NCI-H524 (cell line): ENCODE measurements at regions not wholly inside any gene's neighbourhood (a gene's known extent, or its start where the extent isn't known, plus 50 kb on each side); places are given as distances from the start of the nearest gene placed in this dataset.
"Not testable (repeated sequence)": the region's sequence is repeated elsewhere in the genome, so short reads cannot be mapped to it uniquely, and the experiment has no call there.

ENCODE experiments used
- DNase-seq, 2 experiments: peaks; one replicate each; lab custom pipeline; 2025; lab: John Stamatoyannopoulos, UW

- no peak for DNase-seq
Measured at GRCh38 chr19:7400815-7401214, 52.1 kb downstream of the ARHGEF18 start.

GRCh38 chr19:7401694-7402093 is 53.0 kb downstream of the ARHGEF18 start:
- DNase-seq: no peak

GRCh38 chr19:7405482-7405881 is 56.7 kb downstream of the ARHGEF18 start:
- not testable (repeated sequence) for DNase-seq

- no peak for DNase-seq
Measured at GRCh38 chr19:7408251-7408650, 59.5 kb downstream of the ARHGEF18 start.

GRCh38 chr19:7410946-7411345 is 62.2 kb downstream of the ARHGEF18 start:
- DNase-seq: no peak

GRCh38 chr19:7413629-7414028 is 64.9 kb downstream of the ARHGEF18 start:
- DNase-seq: no peak

GRCh38 chr19:7415163-7415856 is 66.6 kb downstream of the ARHGEF18 start:
- DNase-seq: no peak

GRCh38 chr19:7415857-7416371 is 67.2 kb downstream of the ARHGEF18 start:
- DNase-seq: no peak

GRCh38 chr19:7417671-7418324 is 69.1 kb downstream of the ARHGEF18 start:
- peak in 1 of 2 experiments; percentile 16 for DNase-seq

- DNase-seq: peak in 1 of 2 experiments; percentile 47
Measured at GRCh38 chr19:7418596-7418995, 69.9 kb downstream of the ARHGEF18 start.

GRCh38 chr19:7419153-7419552 is 69.7 kb downstream of the PEX11G start:
- no peak for DNase-seq

- DNase-seq: no peak
Measured at GRCh38 chr19:7419777-7420439, 68.9 kb downstream of the PEX11G start.

GRCh38 chr19:7421941-7422744 is 66.7 kb downstream of the PEX11G start:
- DNase-seq: no peak
